ENCODE measurements at regions not wholly inside any gene's neighbourhood (a gene's known extent, or its start where the extent isn't known, plus 50 kb on each side); places are given as distances from the start of the nearest gene placed in this dataset.

- H3K4me3 ChIP-seq: no peak overlapping the region
- H3K36me3 ChIP-seq: no peaks in the 10 kb centered on the region
- DNase-seq (ENCODE audit: low spot score) (no peak), ATAC-seq (ENCODE audit: insufficient number of reproducible peaks, low FRiP score, low read depth) (no peak)
- no peaks in the 10 kb centered on the region for H3K9me3 ChIP-seq
- H3K27me3 ChIP-seq (replicated peaks; ENCODE audit: insufficient read depth): no peaks in the 10 kb centered on the region
- TF ChIP-seq CTCF (IDR thresholded peaks at IDR 0.05): no peak
- H3K27ac ChIP-seq: no peak overlapping the region
- H3K4me1 ChIP-seq (ENCODE audit: control insufficient read depth in 1 of 2, low read depth in 2 of 2): no peaks in the 10 kb centered on the region
These were observed 155.5 kb upstream of the SLC24A5 start for GRCh38 chr15:47965297-47965696.

DNA sequence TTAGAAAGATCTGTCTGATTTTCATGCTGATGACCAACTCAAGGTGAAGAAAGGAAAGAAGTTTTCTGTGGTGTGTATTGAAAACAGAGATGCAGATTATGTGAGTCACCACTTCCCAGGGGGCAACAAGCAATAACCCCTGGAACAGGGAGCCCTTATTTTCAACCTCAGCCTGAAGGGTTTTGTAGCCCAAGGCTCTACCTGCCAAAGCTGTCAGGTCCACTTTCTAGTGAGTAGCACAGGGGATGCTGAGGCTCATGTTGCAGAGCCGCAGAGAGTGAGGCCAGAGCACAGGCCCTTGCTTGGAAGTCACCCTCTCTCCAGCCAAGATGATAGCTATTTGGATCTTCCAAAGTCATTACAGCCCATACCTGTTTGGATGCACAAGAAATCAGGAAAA lies 152.2 kb upstream of the SLC24A5 start:
- ATAC-seq (ENCODE audit: insufficient number of reproducible peaks, low FRiP score, low read depth): no peak
- H3K27me3 ChIP-seq (replicated peaks; ENCODE audit: insufficient read depth): no peaks in the 10 kb centered on the region
- DNase-seq (ENCODE audit: low spot score): no peak
- H3K27ac ChIP-seq: no peak overlapping the region
- TF ChIP-seq CTCF (IDR thresholded peaks at IDR 0.05): no peak
- H3K36me3 ChIP-seq: no peaks in the 10 kb centered on the region
- H3K4me1 ChIP-seq (ENCODE audit: control insufficient read depth in 1 of 2, low read depth in 2 of 2): no peaks in the 10 kb centered on the region
- H3K9me3 ChIP-seq: no peaks in the 10 kb centered on the region
- H3K4me3 ChIP-seq: no peak overlapping the region

- no peak overlapping the region for H3K4me3 ChIP-seq
- H3K4me1 ChIP-seq (ENCODE audit: control insufficient read depth in 1 of 2, low read depth in 2 of 2): no peaks in the 10 kb centered on the region
- TF ChIP-seq CTCF (IDR thresholded peaks at IDR 0.05): no peak
- no peak for DNase-seq (ENCODE audit: low spot score)
- no peak overlapping the region for H3K27ac ChIP-seq
- no peaks in the 10 kb centered on the region for H3K9me3 ChIP-seq
- no peaks in the 10 kb centered on the region for H3K27me3 ChIP-seq (replicated peaks; ENCODE audit: insufficient read depth)
- H3K36me3 ChIP-seq: no peaks in the 10 kb centered on the region
- ATAC-seq (ENCODE audit: insufficient number of reproducible peaks, low FRiP score, low read depth): no peak
These were observed 149.2 kb upstream of the SLC24A5 start for GRCh38 chr15:47971637-47972036.

DNA sequence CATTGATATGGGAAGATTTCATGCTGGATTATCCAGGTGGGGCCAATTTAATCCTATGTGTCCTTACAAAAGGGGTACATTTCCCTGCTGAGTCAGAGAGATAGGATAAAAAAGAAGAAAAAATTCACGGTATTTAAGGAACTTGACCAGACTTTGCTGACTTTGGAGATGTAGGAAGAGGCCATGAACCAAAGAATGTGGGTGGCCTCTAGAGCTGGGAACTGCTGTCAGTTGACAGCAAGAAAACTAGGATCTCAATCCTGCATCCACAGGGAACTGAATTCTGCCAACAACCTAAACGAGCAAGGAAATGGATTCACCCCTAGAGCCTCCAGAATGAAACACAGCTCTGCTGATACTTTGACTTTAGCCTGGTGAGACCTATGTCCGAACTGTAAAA lies 148.1 kb upstream of the SLC24A5 start:
- Histone ChIP-seq H3K27me3 (replicated peaks; ENCODE audit: insufficient read depth) (no peaks in the 10 kb centered on the region), H3K4me1 (ENCODE audit: control insufficient read depth in 1 of 2, low read depth in 2 of 2) (no peaks in the 10 kb centered on the region), H3K36me3 (no peaks in the 10 kb centered on the region), H3K27ac (no peak overlapping the region), H3K9me3 (no peaks in the 10 kb centered on the region), H3K4me3 (no peak overlapping the region)
- DNase-seq (ENCODE audit: low spot score): no peak
- no peak for ATAC-seq (ENCODE audit: insufficient number of reproducible peaks, low FRiP score, low read depth)
- TF ChIP-seq CTCF (IDR thresholded peaks at IDR 0.05): no peak

- DNase-seq (ENCODE audit: low spot score): no peak
- TF ChIP-seq CTCF (IDR thresholded peaks at IDR 0.05): no peak
- H3K9me3 ChIP-seq: no peaks in the 10 kb centered on the region
- H3K4me1 ChIP-seq (ENCODE audit: control insufficient read depth in 1 of 2, low read depth in 2 of 2): no peaks in the 10 kb centered on the region
- H3K36me3 ChIP-seq: no peaks in the 10 kb centered on the region
- no peak overlapping the region for H3K4me3 ChIP-seq
- H3K27ac ChIP-seq: no peak overlapping the region
- no peak for ATAC-seq (ENCODE audit: insufficient number of reproducible peaks, low FRiP score, low read depth)
- H3K27me3 ChIP-seq (replicated peaks; ENCODE audit: insufficient read depth): no peaks in the 10 kb centered on the region
These were observed 146.1 kb upstream of the SLC24A5 start for GRCh38 chr15:47974724-47975123.

Measured in thoracic aorta (tissue), 2 donors.